ENCODE measurements at regions not wholly inside any gene's neighbourhood (a gene's known extent, or its start where the extent isn't known, plus 50 kb on each side); places are given as distances from the start of the nearest gene placed in this dataset.

GRCh38 chr12:111024205-111024801 is 103.9 kb upstream of the MYL2 start (continued):
- no peak for TF ChIP-seq BACH1 (IDR thresholded peaks at IDR 0.05; ENCODE audit: borderline replicate concordance)
- no peak for TF ChIP-seq IRF4 (IDR thresholded peaks at IDR 0.05; ENCODE audit: low read depth, low read length)
- no peak for TF ChIP-seq IRF5 (IDR thresholded peaks at IDR 0.05; ENCODE audit: borderline replicate concordance)
- no peak for TF ChIP-seq SUPT20H (IDR thresholded peaks at IDR 0.05; ENCODE audit: borderline replicate concordance, control insufficient read depth, low read depth, low read length)
- no peak for TF ChIP-seq GATAD2B (conservative IDR thresholded peaks at IDR 0.05; ENCODE audit: low read depth)
- TF ChIP-seq CTCF (IDR thresholded peaks at IDR 0.05 in 2 of 3, conservative IDR thresholded peaks at IDR 0.05 in 1 of 3; ENCODE audit: control insufficient read depth in 2 of 3, extremely low read depth in 1 of 3, insufficient read depth in 1 of 3, low read depth in 3 of 3, low read length in 3 of 3): peak; percentile 80 to 86 (median 80)
- no peak for TF ChIP-seq JUND (IDR thresholded peaks at IDR 0.05; ENCODE audit: low read depth, low read length)
- no peak for TF ChIP-seq HCFC1 (IDR thresholded peaks at IDR 0.05; ENCODE audit: low read length)
- TF ChIP-seq TAF1 (IDR thresholded peaks at IDR 0.05; ENCODE audit: borderline replicate concordance, low read depth, low read length): no peak
- TF ChIP-seq YY1 (IDR thresholded peaks at IDR 0.05; ENCODE audit: low read depth, low read length): peak; percentile 58; the same call in 1 of the 2 replicates
- no peak for TF ChIP-seq ELK1 (IDR thresholded peaks at IDR 0.05; ENCODE audit: low read depth, low read length)
- TF ChIP-seq HDAC6 (IDR thresholded peaks at IDR 0.05; ENCODE audit: unreplicated experiment): no peak
